ENCODE measurements at regions not wholly inside any gene's neighbourhood (a gene's known extent, or its start where the extent isn't known, plus 50 kb on each side); places are given as distances from the start of the nearest gene placed in this dataset.
"Not testable (repeated sequence)": the region's sequence is repeated elsewhere in the genome, so short reads cannot be mapped to it uniquely, and the experiment has no call there.

GRCh38 chr18:42549596-42549995, 565.9 kb downstream of the RIT2 start:
- DNase-seq (ENCODE audit: low read depth in 1 of 2, low spot score in 1 of 2) (no peak), FAIRE-seq (no peak), ATAC-seq (no peak)
- Histone ChIP-seq H3K4me3 (no peak overlapping the region), H3K4me2 (no peak overlapping the region), H3K9me3 (no peaks in the 10 kb centered on the region), H3K4me1 (no peaks in the 10 kb centered on the region), H3K27ac (no peak overlapping the region)
- TF ChIP-seq RCOR1 (IDR thresholded peaks at IDR 0.05; ENCODE audit: low read depth, low read length) = no peak
- no peak for TF ChIP-seq RNF2 (IDR thresholded peaks at IDR 0.05; ENCODE audit: borderline replicate concordance, low read depth)
- no peak for TF ChIP-seq HES2 (IDR thresholded peaks at IDR 0.05)
- no peak for TF ChIP-seq CHD2 (IDR thresholded peaks at IDR 0.05; ENCODE audit: low read length, partially characterized antibody)
- TF ChIP-seq MYC (IDR thresholded peaks at IDR 0.05; ENCODE audit: borderline replicate concordance, low read length) = no peak
- TF ChIP-seq RAD21 (conservative IDR thresholded peaks at IDR 0.05 in 1 of 2, IDR thresholded peaks at IDR 0.05 in 1 of 2) = no peak
- TF ChIP-seq BHLHE40 (IDR thresholded peaks at IDR 0.05; ENCODE audit: low read depth, low read length) = no peak
- TF ChIP-seq FOXS1 (CRISPR knock-in tag; IDR thresholded peaks at IDR 0.05) = no peak
- TF ChIP-seq HMGXB4 (CRISPR knock-in tag; IDR thresholded peaks at IDR 0.05; ENCODE audit: borderline replicate concordance) = no peak
- POLR2A ChIA-PET = no interaction called here
- CTCF ChIA-PET = no interaction called here
- 2% methylated on average over 3 of the region's 3 CpGs for WGBS (ENCODE audit: missing lambda C conversion rate)

DNA sequence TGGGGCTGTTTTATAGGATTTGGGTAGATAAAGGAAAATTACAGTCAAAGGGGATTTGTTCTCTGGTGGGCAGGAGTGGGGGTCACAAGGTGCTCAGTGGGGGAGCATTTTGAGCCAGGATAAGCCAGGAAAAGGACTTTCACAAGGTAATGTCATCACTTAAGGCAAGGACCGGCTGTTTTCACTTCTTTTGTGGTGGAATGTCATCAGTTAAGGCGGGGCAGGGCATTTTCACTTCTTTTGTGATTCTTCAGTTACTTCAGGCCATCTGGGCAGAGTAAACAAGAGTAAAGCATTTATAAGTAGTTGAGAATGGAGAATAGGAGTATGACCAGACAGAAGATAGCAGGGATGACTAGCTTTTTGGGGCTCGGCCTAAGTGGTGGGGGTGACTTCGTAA, 562.9 kb downstream of the RIT2 start:
- CTCF ChIA-PET; H3K4me3 ChIP-seq; FAIRE-seq; H3K4me1 ChIP-seq; DNase-seq (ENCODE audit: low read depth in 1 of 2, low spot score in 1 of 2); POLR2A ChIA-PET; H3K4me2 ChIP-seq; H3K27ac ChIP-seq; H3K9me3 ChIP-seq; ATAC-seq: not testable (repeated sequence)
- 0% methylated on average over 4 of the region's 4 CpGs for WGBS (ENCODE audit: missing lambda C conversion rate)

DNA sequence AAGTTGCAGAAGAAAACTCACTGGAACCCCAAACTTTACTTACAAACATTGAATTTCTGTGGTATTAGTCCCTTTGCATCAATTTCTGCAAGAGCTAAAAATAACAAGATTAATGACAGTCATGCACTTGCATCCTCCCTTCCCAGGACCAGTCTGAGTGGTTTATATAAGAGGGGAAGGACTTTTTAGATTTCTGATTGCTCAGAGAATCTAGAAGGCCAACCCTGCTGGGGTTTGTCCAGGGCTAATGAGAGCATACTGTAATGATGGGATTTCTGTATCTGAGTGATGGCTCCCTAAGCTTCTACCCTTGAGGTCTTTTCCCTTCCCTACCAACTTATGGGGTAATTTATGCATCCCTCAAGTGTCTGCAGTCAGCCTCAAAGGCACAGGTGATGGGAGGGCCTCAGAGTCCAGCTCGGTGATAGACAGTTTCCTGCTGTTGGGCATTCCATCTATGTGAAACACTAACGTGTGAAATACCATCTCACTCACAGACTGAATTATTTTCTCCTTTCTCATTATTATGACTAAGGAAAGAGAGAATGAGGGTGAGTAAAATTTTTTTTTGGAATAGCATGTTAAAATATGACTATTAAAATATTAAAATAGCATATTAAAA, 556.3 kb downstream of the RIT2 start:
- H3K4me3 ChIP-seq = no peak overlapping the region
- H3K27ac ChIP-seq = no peak overlapping the region
- ATAC-seq = no peak
- H3K4me2 ChIP-seq = no peak overlapping the region
- TF ChIP-seq HEYL (CRISPR knock-in tag; IDR thresholded peaks at IDR 0.05) = no peak
- no peak for TF ChIP-seq E2F6 (IDR thresholded peaks at IDR 0.05; ENCODE audit: borderline replicate concordance, low read depth)
- TF ChIP-seq EP300 (IDR thresholded peaks at IDR 0.05) = no peak
- no peak for TF ChIP-seq CHD4 (IDR thresholded peaks at IDR 0.05; ENCODE audit: borderline replicate concordance)
- TF ChIP-seq POLR2AphosphoS2 (conservative IDR thresholded peaks at IDR 0.05; ENCODE audit: low read length) = no peak
- no peak for TF ChIP-seq ZFP36 (IDR thresholded peaks at IDR 0.05; ENCODE audit: borderline replicate concordance, partially characterized antibody)
- TF ChIP-seq, protein P1, sequence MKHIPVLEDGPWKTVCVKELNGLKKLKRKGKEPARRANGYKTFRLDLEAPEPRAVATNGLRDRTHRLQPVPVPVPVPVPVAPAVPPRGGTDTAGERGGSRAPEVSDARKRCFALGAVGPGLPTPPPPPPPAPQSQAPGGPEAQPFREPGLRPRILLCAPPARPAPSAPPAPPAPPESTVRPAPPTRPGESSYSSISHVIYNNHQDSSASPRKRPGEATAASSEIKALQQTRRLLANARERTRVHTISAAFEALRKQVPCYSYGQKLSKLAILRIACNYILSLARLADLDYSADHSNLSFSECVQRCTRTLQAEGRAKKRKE (CRISPR knock-in tag; IDR thresholded peaks at IDR 0.05; ENCODE audit: low read depth) = no peak
- TF ChIP-seq RAD21 (conservative IDR thresholded peaks at IDR 0.05 in 1 of 2, IDR thresholded peaks at IDR 0.05 in 1 of 2) = no peak
- TF ChIP-seq TFCP2L1 (CRISPR knock-in tag; IDR thresholded peaks at IDR 0.05) = no peak
- TF ChIP-seq MAFK (IDR thresholded peaks at IDR 0.05; ENCODE audit: partially characterized antibody) = no peak
- TF ChIP-seq RARB (CRISPR knock-in tag; IDR thresholded peaks at IDR 0.05) = no peak
- TF ChIP-seq RNF2 (IDR thresholded peaks at IDR 0.05; ENCODE audit: borderline replicate concordance, low read depth) = no peak
- TF ChIP-seq HES2 (IDR thresholded peaks at IDR 0.05) = no peak
- no peak for TF ChIP-seq CHD2 (IDR thresholded peaks at IDR 0.05; ENCODE audit: low read length, partially characterized antibody)
- TF ChIP-seq HOXB5 (CRISPR knock-in tag; IDR thresholded peaks at IDR 0.05) = no peak
- no peak for TF ChIP-seq USF2 (IDR thresholded peaks at IDR 0.05)
- ChIA-PET CTCF (no interaction called here), POLR2A (no interaction called here)
- DNase-seq (ENCODE audit: low read depth in 1 of 2, low spot score in 1 of 2) = no peak
- no peak for FAIRE-seq
- 6% methylated on average over 2 of the region's 2 CpGs for WGBS (ENCODE audit: missing lambda C conversion rate)
- H3K4me1 ChIP-seq = no peaks in the 10 kb centered on the region
- no peaks in the 10 kb centered on the region for H3K9me3 ChIP-seq
